Activated CD4-positive, alpha-beta memory T cell treated with anti-CD3 and anti-CD28 coated beads for 36 hours (primary cell): ENCODE measurements at regions not wholly inside any gene's neighbourhood (a gene's known extent, or its start where the extent isn't known, plus 50 kb on each side); places are given as distances from the start of the nearest gene placed in this dataset.

ENCODE experiments used
- CTCF ChIA-PET: fragments of 350-600 bp; sonication (Branson Sonifier 250); formaldehyde crosslinking; loops from one replicate; lab custom pipeline; 2021; ENCODE audit warnings: antibody characterized with exemption, inconsistent platforms; lab: Charles Lee
- POLR2A ChIA-PET: fragments of 350-600 bp; sonication (Branson Sonifier 250); formaldehyde crosslinking; loops from one replicate; lab custom pipeline; 2021; ENCODE audit warnings: antibody characterized with exemption; lab: Charles Lee
- DNase-seq: peaks from one replicate; pipeline ENCODE4 v3.0.0-alpha.2; 2020
- H3K27ac Mint-ChIP-seq: one replicate; pipeline ENCODE4 v1.8.0; 2021; ENCODE audit warnings: mixed read lengths
- H3K27me3 Mint-ChIP-seq: one replicate; pipeline ENCODE4 v1.8.0; 2021; ENCODE audit warnings: mixed read lengths
- H3K36me3 Mint-ChIP-seq: one replicate; pipeline ENCODE4 v1.8.0; 2021; ENCODE audit warnings: mixed read lengths
- H3K4me1 Mint-ChIP-seq: one replicate; pipeline ENCODE4 v1.8.0; 2021; ENCODE audit warnings: low read depth, mixed read lengths
- H3K4me3 Mint-ChIP-seq: one replicate; pipeline ENCODE4 v1.8.0; 2021; ENCODE audit warnings: mild to moderate bottlenecking, mixed read lengths
- H3K9me3 Mint-ChIP-seq: one replicate; pipeline ENCODE4 v1.8.0; 2021; ENCODE audit warnings: mixed read lengths
- intact Hi-C: fragments of 100-400 bp; cut with micrococcal nuclease; formaldehyde crosslinking; loops from one replicate; pipeline ENCODE4 v1.15.1; 2023

DNA sequence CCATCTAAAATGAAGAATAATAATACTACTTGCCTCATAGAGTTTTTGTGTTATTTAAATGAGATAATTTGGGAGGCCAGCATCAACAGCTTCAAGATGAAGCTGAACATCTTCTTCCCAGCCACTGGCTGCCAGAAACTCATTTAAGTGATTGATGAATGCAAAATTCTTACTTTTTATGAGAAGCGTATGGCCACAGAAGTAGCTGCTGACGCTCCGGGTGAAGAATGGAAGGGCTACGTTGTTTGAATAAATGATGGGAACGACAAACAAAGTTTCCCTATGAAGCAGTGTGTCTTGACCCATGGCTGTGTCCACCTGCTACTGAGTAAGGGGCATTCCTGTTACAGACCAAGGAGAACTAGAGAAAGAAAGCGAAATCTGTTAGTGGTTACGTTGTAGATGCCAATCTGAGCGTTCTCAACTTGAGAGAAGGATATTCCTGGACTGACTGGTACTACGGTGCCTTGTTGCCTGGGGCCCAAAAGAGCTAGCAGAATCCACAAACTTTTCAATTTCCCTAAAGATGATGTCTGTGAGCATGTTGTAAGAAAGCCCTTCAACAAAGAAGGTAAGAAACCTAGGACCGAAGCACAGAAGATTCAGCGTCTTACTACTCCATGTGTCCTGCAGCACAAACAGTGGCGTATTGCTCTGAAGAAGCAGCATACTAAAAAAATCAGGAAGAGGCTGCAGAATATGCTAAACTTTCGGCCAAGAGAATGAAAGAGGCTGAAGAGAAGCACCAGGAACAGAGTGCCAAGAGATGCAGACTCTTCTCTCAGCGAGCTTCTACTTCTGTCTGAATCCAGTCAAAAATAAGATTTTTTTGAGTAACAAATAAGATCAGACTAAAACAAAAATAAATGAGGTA is 100.0 kb upstream of the LRIG3 start:
- Mint-ChIP-seq H3K27me3 (no peaks in the 10 kb centered on the region), H3K9me3 (peaks cover 2% of the 10 kb centered on the region), H3K27ac (no peak overlapping the region), H3K36me3 (no peaks in the 10 kb centered on the region), H3K4me3 (no peak overlapping the region), H3K4me1 (no peaks in the 10 kb centered on the region)
- POLR2A ChIA-PET = interaction anchor here (0.6 kb wide), 1 partner anchor 730 kb away, joined by 3 read pairs; no protein-coding TSS in a partner anchor
- intact Hi-C loops = no loop called here
- DNase-seq = no peak
- CTCF ChIA-PET = no interaction called here

DNA sequence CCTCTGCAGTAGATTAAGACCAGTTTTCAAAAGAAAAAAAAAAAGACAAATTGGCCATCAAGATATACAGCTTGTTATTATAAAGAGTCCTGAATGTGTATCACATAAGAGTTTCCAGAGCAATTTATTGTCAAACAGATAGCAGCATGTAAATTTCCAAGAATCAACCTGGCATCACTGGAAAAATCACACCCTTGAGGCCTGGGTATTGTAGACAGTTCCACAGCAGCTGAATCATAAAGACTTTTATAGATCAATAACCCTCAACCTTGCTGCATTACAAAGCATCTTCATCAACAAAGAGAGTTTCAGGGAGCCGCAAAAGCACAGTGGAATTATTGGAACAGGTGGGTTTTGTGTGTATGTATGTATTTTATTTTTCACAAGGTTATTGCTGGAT is 94.6 kb upstream of the LRIG3 start:
- ChIA-PET CTCF (no interaction called here), POLR2A (no interaction called here)
- Mint-ChIP-seq H3K36me3 (no peaks in the 10 kb centered on the region), H3K27me3 (no peaks in the 10 kb centered on the region), H3K4me1 (no peaks in the 10 kb centered on the region), H3K4me3 (no peak overlapping the region), H3K27ac (no peak overlapping the region), H3K9me3 (no peaks in the 10 kb centered on the region)
- intact Hi-C loops = no loop called here
- no peak for DNase-seq

DNA sequence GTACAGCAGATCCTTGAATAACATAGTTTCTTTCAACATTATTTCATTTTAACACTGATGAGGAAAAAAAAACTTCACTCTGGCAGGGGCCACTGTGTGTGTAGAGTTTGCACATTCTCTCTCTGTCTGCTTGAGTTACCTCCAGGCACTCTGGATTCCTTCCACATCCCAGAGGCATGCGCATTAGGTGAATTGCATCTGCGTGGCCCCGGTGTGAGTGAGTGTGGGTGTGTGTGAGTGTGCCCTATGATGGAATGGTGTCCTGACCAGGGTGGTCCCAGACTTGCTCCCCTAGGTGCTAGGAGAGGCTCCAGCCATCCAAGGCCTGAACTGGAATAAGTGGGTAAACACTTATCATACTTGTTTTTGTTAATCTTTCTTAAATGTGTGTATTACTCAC is 90.6 kb upstream of the LRIG3 start:
- no peaks in the 10 kb centered on the region for H3K27me3 Mint-ChIP-seq
- CTCF ChIA-PET = no interaction called here
- H3K27ac Mint-ChIP-seq = no peak overlapping the region
- no peaks in the 10 kb centered on the region for H3K4me1 Mint-ChIP-seq
- H3K36me3 Mint-ChIP-seq = no peaks in the 10 kb centered on the region
- no peak for DNase-seq
- intact Hi-C loops = no loop called here
- POLR2A ChIA-PET = no interaction called here
- no peaks in the 10 kb centered on the region for H3K9me3 Mint-ChIP-seq
- H3K4me3 Mint-ChIP-seq = no peak overlapping the region

DNA sequence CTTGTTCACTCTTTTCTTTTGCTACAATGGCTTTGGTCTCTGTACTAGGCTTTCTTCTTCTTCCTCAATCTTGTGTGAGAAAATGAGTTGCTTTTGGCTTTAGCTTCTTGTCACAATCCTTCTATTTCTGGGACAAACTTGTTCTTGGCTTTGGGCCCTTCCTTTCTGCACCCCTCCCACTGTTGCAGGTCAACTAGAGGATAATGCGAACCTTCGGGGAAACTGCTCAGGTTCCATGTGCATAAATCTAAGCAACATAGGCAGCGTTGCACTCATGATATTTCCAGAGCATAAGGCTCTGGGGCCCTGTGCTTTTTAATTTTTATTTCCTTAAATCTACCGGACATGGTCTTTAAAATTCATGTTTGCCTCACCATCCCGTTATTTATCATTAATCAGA is 89.8 kb upstream of the LRIG3 start:
- H3K9me3 Mint-ChIP-seq = no peaks in the 10 kb centered on the region
- intact Hi-C loops = no loop called here
- no peaks in the 10 kb centered on the region for H3K36me3 Mint-ChIP-seq
- H3K4me3 Mint-ChIP-seq = no peak overlapping the region
- H3K27me3 Mint-ChIP-seq = no peaks in the 10 kb centered on the region
- no peak overlapping the region for H3K27ac Mint-ChIP-seq
- ChIA-PET CTCF (no interaction called here), POLR2A (no interaction called here)
- no peaks in the 10 kb centered on the region for H3K4me1 Mint-ChIP-seq
- DNase-seq = no peak

DNA sequence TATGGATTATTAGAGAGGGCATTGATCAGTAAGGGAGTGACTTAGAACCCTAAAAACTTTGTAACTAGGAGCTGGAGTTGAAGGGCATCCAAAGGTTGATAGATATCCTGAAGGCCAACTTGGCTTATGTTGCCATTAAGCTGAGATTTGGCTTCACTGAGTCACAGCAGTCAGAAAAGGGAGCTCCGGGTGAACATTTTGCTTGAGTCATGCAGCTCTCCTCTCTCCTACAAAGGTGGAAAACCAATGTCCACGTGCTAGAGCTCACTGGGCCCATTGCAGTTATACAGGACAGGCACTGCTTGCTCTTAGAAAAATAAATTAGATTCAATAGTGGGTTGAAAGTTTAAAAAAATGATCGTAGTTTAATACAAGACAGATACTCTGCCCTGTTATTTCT is 87.3 kb upstream of the LRIG3 start:
- H3K27ac Mint-ChIP-seq = no peak overlapping the region
- no peak for DNase-seq
- no peaks in the 10 kb centered on the region for H3K36me3 Mint-ChIP-seq
- intact Hi-C loops = no loop called here
- H3K9me3 Mint-ChIP-seq = no peaks in the 10 kb centered on the region
- no peak overlapping the region for H3K4me3 Mint-ChIP-seq
- no peaks in the 10 kb centered on the region for H3K4me1 Mint-ChIP-seq
- no peaks in the 10 kb centered on the region for H3K27me3 Mint-ChIP-seq
- ChIA-PET CTCF (no interaction called here), POLR2A (no interaction called here)

DNA sequence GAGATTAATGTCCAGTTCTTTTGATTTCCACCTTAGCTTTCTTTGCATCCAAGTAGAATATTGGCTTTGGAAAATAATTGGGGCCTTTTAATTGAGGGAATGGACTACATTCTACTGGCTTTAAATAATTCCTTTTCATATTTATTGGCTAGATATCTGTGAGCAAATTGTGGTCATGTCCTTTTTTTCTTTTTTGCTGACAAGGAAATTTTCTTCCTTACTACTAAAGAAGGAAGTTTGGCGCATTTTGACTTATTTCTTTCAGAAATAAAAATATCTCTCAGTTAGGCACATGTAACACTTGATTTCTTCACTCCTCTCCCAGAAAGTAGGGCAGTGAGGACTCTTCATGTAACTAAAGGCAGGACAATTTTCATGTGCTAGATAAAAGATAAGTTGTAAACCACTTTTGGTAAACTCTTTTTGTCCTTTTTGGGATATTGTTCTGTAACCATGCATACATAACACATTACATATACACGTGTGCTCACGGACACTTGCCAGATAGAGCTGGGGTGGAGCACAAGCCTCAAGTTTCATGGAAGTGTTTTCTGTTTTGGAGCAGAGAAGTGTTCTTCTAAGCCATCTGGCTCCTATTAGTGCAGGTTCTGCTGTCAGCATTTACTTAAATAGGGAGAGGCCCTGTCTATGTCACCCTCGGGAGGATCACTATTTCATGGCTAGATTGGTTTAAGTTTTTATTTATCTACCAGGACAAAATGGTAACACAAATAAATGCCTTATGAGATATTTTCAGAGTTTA is 85.1 kb upstream of the LRIG3 start:
- Mint-ChIP-seq H3K27ac (no peak overlapping the region), H3K4me3 (no peak overlapping the region), H3K9me3 (no peaks in the 10 kb centered on the region), H3K27me3 (no peaks in the 10 kb centered on the region), H3K36me3 (no peaks in the 10 kb centered on the region), H3K4me1 (no peaks in the 10 kb centered on the region)
- ChIA-PET CTCF (no interaction called here), POLR2A (no interaction called here)
- intact Hi-C loops = no loop called here
- DNase-seq = no peak

DNA sequence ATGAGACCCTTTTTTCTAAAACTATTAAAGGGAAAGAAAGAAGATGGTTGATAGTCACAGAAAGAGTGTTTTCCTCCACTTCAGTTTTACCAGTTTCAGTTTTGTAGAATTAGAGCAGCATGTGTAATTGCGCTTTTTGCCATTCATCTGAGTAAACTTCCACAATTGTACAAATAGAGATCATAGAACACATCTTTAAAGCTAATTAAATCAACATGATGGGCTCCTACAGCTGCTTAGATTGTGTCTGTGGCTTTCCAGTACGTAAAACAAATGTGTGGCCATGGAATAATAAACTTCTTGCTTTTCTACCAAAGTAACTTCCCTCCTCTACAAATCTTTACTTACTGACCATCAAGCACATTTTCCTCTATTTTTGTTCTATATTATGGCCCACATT is 84.2 kb upstream of the LRIG3 start:
- POLR2A ChIA-PET = no interaction called here
- H3K36me3 Mint-ChIP-seq = no peaks in the 10 kb centered on the region
- CTCF ChIA-PET = no interaction called here
- intact Hi-C loops = no loop called here
- H3K27ac Mint-ChIP-seq = no peak overlapping the region
- no peak overlapping the region for H3K4me3 Mint-ChIP-seq
- H3K9me3 Mint-ChIP-seq = no peaks in the 10 kb centered on the region
- H3K27me3 Mint-ChIP-seq = no peaks in the 10 kb centered on the region
- H3K4me1 Mint-ChIP-seq = no peaks in the 10 kb centered on the region
- DNase-seq = no peak

DNA sequence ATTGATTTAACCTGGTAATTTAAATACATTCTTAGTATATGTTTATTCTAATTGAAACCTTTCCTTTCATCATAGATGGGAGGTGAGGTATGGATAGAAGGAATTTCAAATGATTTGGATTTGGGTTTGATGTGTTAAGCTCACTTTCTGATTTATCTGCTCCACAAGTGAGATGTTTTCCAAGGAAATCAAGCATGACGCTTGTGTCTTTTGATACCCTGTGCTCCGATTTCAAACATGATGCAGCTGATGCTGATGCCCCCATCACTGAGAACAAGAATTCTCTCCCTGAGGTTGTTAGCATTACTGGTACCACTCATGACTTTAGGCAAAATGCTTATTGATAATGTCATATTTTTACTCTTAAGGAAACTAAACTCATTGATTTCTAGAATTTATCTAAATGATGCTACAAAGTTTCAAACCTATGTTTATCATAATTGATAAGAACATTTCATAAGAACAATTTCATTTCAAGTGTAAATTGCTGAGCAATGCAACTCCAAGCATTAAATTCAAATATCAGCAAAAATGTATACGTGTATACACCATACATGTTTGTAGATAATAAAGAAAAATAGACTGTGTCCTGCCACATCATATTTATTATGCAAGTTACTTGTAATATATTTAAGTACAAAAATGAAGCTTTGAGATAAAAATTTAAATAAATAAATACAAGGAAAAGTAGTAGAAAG is 75.5 kb upstream of the LRIG3 start:
- H3K4me1 Mint-ChIP-seq = no peaks in the 10 kb centered on the region
- intact Hi-C loops = no loop called here
- no peaks in the 10 kb centered on the region for H3K9me3 Mint-ChIP-seq
- no peak overlapping the region for H3K27ac Mint-ChIP-seq
- H3K4me3 Mint-ChIP-seq = no peak overlapping the region
- H3K36me3 Mint-ChIP-seq = no peaks in the 10 kb centered on the region
- ChIA-PET POLR2A (no interaction called here), CTCF (no interaction called here)
- no peaks in the 10 kb centered on the region for H3K27me3 Mint-ChIP-seq
- DNase-seq = no peak

DNA sequence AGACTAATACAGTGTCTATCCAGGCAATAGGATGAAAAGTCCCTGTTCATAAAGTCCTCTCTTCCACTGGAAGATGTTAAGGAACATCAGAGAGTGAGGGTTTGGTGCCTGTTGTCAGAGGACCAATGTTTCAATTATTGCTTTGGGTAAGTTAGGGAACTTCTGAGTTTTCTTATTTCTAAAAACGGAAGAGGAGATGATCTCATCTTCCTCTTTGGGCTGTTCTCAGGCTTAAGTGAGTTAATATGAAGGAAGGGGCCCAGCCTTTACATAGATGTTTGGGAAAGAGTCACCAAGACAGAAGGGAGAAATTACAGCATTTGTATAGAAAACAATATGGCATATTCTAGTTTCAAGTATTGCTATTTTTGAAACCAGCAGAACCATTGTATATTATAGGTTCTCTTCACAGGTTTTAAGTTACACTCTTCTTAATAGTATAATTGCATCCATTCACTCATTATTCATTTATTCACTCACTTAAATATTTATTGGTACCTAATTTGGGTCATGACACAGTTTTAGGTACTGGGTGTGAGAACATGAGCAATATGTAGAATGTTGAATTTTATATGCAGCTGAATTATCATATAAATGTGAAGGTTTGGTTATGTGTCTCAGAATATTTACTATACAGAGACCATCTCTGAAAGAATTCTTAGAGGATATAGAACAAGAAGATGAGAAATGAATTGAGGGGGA is 68.5 kb upstream of the LRIG3 start:
- Mint-ChIP-seq H3K4me1 (no peaks in the 10 kb centered on the region), H3K27me3 (no peaks in the 10 kb centered on the region), H3K27ac (no peak overlapping the region), H3K4me3 (no peak overlapping the region), H3K36me3 (no peaks in the 10 kb centered on the region), H3K9me3 (peaks cover 11% of the 10 kb centered on the region)
- intact Hi-C loops = no loop called here
- CTCF ChIA-PET = no interaction called here
- no peak for DNase-seq
- POLR2A ChIA-PET = no interaction called here

DNA sequence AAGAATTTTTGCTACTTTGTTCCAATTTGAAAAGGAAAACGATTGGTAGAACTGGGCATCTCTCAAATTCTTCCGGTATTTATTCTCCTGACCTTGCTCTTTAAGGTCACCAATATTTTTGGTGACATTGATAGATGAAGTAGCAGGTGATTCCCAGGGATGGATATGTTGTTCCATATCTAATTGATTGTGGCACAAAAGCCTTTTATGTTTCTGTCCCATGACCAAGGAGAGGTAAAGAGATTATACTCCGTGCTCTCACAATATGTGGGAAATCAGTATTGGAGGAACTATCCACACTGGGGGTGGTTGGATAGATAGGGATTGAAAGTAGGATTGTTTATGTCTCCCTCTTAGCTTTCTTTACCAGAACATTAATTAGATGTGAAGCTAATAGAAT is 61.7 kb upstream of the LRIG3 start:
- intact Hi-C loops = no loop called here
- Mint-ChIP-seq H3K9me3 (no peaks in the 10 kb centered on the region), H3K27me3 (no peaks in the 10 kb centered on the region), H3K27ac (no peak overlapping the region), H3K36me3 (no peaks in the 10 kb centered on the region), H3K4me1 (no peaks in the 10 kb centered on the region), H3K4me3 (no peak overlapping the region)
- ChIA-PET POLR2A (no interaction called here), CTCF (interaction anchor here (0.6 kb wide), 1 partner anchor 635 kb away, joined by 4 read pairs; no protein-coding TSS in a partner anchor)
- DNase-seq = no peak

DNA sequence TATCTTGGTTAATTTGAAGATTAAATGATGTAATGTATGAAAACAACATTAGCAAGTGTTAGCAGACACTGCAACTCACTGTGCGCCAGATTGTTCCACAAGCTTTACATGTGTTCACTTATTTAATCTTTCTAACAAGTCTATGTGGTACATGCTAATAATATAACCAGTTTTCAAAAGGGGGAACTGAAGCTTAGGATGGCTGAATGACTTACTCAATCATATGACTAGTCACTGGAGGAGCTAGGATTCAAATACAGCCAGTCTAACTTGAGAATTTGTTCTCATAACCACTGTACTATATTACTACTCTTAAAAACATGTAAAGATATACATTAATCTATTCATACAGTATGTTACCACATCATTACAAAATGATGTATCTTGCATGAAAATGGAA is 60.5 kb upstream of the LRIG3 start:
- no peak overlapping the region for H3K27ac Mint-ChIP-seq
- intact Hi-C loops = no loop called here
- no peaks in the 10 kb centered on the region for H3K36me3 Mint-ChIP-seq
- no peaks in the 10 kb centered on the region for H3K9me3 Mint-ChIP-seq
- H3K4me1 Mint-ChIP-seq = no peaks in the 10 kb centered on the region
- no peak for DNase-seq
- no peaks in the 10 kb centered on the region for H3K27me3 Mint-ChIP-seq
- CTCF ChIA-PET = no interaction called here
- POLR2A ChIA-PET = interaction anchor here (0.6 kb wide), 1 partner anchor 170 kb away, joined by 3 read pairs; no protein-coding TSS in a partner anchor
- no peak overlapping the region for H3K4me3 Mint-ChIP-seq

DNA sequence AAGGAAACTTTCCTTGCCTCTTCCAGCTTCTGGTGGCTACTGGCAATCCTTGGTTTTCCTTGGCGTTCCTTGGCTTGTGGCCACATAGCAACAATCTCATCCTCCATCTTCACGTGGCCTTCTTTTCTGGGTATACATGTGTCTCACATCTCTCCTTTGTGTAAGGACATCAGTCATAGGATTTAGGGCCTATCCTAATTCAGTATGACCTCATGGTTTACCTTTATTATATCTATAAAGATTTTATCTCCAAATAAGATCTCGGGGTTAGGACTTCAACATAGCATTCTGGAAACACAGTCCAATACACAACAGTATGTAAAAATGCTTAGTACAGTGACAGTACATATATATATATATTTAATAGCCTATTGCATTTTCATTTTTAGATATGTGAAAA is 58.4 kb upstream of the LRIG3 start:
- Mint-ChIP-seq H3K9me3 (no peaks in the 10 kb centered on the region), H3K27ac (no peak overlapping the region), H3K36me3 (no peaks in the 10 kb centered on the region), H3K4me3 (no peak overlapping the region), H3K4me1 (no peaks in the 10 kb centered on the region), H3K27me3 (no peaks in the 10 kb centered on the region)
- no peak for DNase-seq
- CTCF ChIA-PET = no interaction called here
- POLR2A ChIA-PET = no interaction called here
- intact Hi-C loops = no loop called here
